ENCODE measurements at regions not wholly inside any gene's neighbourhood (a gene's known extent, or its start where the extent isn't known, plus 50 kb on each side); places are given as distances from the start of the nearest gene placed in this dataset.
"Not testable (repeated sequence)": the region's sequence is repeated elsewhere in the genome, so short reads cannot be mapped to it uniquely, and the experiment has no call there.

DNA sequence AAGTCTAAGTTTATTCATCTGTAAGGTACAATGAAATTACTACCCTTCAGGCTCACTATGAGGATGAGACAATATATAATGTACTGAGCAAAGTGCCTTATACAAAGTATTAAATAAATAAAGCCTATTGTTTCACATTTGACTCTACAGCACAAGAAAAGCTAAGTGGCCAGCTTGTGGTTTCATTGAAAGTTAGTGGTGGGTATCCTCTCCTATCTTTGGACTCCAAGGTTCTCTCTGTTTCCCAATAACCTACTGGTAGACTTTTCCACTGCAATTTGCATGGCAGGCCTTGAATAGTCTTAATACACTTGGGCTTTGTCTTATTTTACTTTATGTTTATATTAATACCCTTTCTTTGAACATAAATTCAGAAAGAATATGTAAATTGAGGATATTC, 262.7 kb downstream of the DEPDC1B start:
- no peak for DNase-seq

- DNase-seq = no peak
Measured at GRCh38 chr5:60436518-60436917, 263.4 kb downstream of the DEPDC1B start.

DNA sequence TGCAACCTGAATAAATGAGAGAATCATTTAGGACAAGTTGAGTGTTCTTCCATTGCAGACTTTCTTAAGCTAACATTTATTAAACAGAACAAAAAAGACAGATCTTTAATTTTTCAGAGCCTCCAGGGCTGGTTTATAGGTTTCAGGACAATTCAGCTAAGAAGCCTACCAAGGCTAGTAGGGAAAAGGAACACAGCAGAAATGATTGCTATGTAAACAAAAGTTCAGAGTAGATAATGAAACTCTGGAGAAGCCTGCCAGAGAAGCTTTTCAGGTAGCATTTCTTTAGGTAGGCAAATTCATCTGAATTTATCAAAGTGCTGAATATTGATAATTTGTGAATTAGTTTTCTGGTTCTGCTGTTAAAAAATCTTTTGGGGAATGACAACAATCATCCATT, 264.2 kb downstream of the DEPDC1B start:
- peak; percentile 3 for DNase-seq

GRCh38 chr5:60426189-60426588, 273.8 kb downstream of the DEPDC1B start:
- not testable (repeated sequence) for DNase-seq

- DNase-seq = not testable (repeated sequence)
Measured at GRCh38 chr5:60420773-60421172, 279.2 kb downstream of the DEPDC1B start.

DNA sequence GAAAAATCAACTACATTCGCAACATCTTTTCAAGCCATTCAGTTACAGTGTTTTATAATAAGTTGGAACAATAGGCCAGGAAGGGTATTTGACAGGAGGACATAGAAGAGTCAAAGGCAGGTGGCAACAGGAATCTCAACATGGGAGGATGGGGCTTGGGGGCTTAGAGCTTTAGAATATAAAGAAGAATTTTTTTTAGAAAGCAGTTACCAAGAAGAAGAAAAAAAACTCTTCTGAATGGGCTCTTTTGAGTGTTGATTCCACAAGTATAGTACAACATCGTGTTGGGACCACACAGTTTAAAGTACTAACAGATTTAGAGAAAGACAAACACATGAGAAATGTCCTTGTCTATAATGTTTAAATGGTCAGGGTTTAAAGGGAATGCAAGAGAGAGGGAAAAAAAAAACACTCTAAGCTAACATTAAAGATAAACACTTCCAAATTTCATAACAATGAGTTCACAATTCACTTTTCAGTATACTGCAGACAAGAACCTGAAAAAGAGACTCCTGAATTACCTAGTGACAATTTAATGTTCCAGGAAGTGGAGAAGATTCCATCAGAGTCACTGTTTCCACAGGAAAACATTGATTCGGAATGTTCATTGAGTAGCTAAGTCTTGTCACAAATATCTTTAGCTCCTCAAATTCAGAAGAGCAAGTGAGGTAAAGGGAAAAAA, 282.3 kb downstream of the DEPDC1B start:
- DNase-seq = no peak

DNA sequence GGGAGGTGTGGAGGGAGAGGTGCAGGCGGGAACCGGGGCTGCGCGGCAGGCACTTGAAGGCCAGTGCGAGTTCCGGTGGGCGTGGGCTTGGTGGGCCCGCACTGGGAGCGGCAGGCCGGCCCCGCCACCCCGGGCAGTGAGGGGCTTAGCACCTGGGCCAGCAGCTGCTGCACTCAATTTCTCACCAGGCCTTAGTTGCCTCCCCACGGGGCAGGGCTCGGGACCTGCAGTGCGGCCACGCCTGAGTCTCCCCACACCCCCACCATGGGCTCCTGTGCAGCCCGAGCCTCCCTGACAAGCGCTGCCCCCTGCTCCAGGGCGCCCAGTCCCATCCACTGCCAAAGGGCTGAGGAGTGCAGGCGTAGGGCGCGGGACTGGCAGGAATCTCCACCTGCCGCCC, 284.5 kb downstream of the DEPDC1B start:
- no peak for DNase-seq

- no peak for DNase-seq
Measured at GRCh38 chr5:60410427-60410826, 289.5 kb downstream of the DEPDC1B start.

GRCh38 chr5:60404171-60404570, 295.8 kb downstream of the DEPDC1B start:
- no peak for DNase-seq

- DNase-seq = no peak
Measured at GRCh38 chr5:60403343-60404006, 296.5 kb downstream of the DEPDC1B start.

- DNase-seq = no peak
Measured at GRCh38 chr5:60402161-60402785, 297.7 kb downstream of the DEPDC1B start.

- no peak for DNase-seq
Measured at GRCh38 chr5:60401526-60401925, 298.4 kb downstream of the DEPDC1B start.

- DNase-seq = no peak
Measured at GRCh38 chr5:60399507-60399906, 300.5 kb downstream of the DEPDC1B start.

DNA sequence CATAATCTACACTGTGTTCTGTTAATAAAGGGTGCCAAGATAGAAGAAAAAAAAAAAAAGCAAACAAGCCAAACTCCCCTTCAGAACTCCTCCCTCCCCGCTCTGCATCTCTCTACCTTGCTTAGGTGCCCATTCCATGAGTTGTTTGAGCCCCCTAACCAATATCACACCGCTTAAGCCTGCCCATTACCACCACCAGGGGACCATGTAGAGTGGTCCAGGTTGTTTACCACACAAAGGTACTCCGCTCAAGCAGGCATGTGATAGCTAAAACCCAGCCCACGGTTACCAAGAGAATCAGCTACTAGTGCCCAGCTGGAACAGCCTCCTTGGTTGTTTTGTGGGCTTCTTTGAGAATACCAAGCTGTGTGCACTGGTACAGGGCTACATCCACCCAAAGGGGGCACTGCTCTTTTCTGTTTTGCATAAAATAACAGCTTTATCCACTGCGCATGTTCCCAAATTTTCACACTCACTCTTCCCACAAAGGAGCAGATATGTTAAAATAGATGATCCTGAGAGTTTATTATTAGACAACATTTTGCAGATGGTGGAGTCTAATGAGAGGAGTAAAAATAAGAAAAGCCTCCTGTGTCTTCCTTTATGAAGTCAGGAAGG, 304.1 kb downstream of the DEPDC1B start:
- DNase-seq = no peak

GRCh38 chr5:60387051-60387440, 312.9 kb downstream of the DEPDC1B start:
- DNase-seq = no peak

DNA sequence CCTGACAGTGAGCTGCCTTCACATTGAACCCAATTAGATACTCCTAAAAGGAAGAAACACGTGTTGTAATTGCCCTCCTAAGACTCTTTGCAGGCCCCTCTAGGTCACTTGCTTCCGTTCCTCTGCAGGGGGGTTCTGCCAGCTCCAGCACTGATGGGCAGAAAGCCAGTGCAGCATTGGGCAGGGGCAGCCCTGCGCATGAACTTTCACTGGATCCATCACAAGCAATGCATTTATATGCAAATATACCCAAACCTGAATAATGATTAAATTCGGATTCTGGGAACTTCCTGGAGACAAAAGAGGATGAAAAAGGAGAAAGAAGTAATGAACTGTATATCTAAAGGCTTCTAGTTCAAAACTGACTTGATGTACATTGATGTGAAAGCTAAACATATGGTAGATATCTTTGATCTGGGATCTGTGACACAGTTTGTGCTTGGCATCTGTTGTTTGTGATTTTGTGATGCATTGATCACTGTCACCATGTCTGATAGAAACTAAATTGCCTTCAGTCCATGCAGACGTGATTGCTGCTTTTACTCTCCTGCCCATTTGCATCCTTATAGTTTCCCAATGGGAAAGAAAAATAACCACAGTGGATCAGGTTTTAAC, 313.4 kb downstream of the DEPDC1B start:
- DNase-seq = no peak

DNA sequence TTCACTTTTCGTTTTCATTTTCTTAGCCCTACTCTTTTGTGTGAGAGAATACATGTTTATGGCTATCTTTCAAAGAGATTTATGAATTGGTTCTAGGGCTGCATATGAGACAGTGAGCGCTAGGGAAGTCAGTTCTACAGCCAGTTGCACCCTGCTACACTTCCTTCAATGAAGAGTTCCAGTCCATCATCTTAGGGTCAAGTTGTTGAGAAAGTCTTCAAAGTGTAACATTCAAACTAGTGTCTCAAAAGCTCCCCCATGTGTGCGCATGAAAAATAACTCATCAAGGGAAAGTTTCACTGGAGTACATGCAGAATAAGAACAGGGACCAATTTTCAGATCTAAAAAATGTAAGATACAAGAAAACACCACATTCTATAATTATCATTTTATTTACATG, 317.2 kb downstream of the DEPDC1B start:
- DNase-seq = peak; percentile 7

GRCh38 chr5:60379907-60380306, 320.1 kb downstream of the DEPDC1B start:
- DNase-seq = no peak

GRCh38 chr5:60377826-60378225, 322.1 kb downstream of the DEPDC1B start:
- no peak for DNase-seq

GRCh38 chr5:60376860-60377259, 323.1 kb downstream of the DEPDC1B start:
- DNase-seq = no peak

- DNase-seq = no peak
Measured at GRCh38 chr5:60374409-60374808, 325.6 kb downstream of the DEPDC1B start.

DNA sequence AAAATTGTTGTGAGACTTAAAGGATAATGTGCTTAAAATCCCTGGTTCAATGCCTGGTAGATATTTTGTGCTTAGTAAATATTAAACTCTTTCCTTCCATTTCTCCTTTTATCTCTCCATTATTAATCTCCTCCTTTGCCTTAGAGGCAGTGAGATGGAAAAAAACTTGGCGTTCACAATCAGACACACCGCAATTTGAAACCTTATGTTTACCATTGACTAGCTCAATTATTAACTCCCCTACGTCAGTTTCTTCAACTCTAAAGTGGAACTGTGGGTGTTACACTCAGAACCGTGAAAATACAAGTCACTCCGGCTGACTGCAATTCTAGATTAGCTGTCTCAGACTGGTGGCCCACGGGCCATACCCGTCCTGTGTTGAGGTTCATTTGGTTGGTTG, 327.2 kb downstream of the DEPDC1B start:
- no peak for DNase-seq

DNA sequence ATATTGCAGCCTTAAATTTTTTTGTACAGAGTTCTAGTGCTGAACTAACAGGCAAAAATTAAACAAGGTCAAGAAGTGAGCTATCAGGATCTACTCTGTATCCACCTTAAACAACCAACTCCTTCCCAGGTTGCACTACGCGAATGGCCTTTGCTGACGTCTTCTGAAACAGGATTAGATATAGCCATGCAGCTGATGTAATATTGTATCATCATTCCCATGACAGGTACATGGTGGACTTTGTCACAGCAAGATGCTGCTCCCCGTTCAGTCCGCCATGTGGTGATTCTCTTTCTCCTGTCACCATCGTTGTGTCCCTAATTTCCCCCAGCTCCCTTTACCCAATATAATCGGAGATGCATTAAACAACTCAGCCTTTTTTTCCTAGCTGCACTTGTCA, 328.9 kb downstream of the DEPDC1B start:
- no peak for DNase-seq

DNA sequence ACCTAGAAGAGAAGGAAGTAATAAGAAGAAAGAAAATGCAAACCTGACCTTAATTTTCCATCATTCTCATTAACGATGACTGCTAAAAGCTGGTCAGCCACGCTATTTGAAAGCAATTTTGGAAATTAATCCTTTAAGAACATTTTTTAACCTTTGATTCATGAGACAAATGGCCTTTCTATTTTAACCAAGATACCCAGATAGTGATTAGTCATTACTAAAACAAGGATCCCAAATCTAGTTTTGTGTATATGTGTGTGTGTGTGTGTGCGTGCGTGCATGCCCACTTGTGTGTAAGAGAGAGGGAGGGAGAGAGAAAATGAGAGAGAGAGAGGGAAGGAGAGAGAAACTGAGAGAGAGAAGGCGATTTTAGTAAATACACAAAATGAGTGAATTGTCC, 329.5 kb downstream of the DEPDC1B start:
- no peak for DNase-seq
